ENCODE measurements at regions not wholly inside any gene's neighbourhood (a gene's known extent, or its start where the extent isn't known, plus 50 kb on each side); places are given as distances from the start of the nearest gene placed in this dataset.

- TF ChIP-seq TEAD4 (IDR thresholded peaks at IDR 0.05; ENCODE audit: low read depth, low read length) (no peak), RFX5 (IDR thresholded peaks at IDR 0.05; ENCODE audit: borderline replicate concordance, low read depth, low read length) (no peak), POU5F1 (IDR thresholded peaks at IDR 0.05; ENCODE audit: low read depth, low read length) (no peak), BRCA1 (IDR thresholded peaks at IDR 0.05; ENCODE audit: low read depth, low read length) (no peak), BACH1 (IDR thresholded peaks at IDR 0.05; ENCODE audit: low read length) (no peak)
Observed at GRCh38 chr10:118957443-118957825, 72.1 kb upstream of the NANOS1 start (continued).

Data from H1 (cell line).